ENCODE measurements at regions not wholly inside any gene's neighbourhood (a gene's known extent, or its start where the extent isn't known, plus 50 kb on each side); places are given as distances from the start of the nearest gene placed in this dataset.

DNA sequence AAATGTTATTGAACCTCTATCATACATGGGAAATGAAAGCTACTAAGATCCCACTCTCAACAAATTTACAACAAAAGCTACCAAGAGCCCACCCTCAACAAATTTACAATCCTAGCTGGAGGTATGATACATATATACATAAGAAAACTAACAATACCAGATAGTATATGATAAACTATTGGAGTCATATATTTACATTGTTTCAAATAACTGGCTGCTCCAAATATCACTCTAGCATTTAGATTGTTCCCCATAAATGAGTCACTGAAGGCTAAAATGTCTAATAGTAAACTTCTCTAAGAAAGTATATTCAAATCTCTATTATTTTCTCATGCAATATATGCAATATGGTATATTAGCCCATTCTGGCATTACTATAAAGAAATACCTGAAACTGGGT, 151.1 kb downstream of the TMEM161B start:
- TF ChIP-seq FOXP2 (optimal IDR thresholded peaks at IDR 0.05; ENCODE audit: borderline replicate concordance, extremely low read depth, extremely low read length, insufficient read depth) = no peak
- TF ChIP-seq, protein P1, sequence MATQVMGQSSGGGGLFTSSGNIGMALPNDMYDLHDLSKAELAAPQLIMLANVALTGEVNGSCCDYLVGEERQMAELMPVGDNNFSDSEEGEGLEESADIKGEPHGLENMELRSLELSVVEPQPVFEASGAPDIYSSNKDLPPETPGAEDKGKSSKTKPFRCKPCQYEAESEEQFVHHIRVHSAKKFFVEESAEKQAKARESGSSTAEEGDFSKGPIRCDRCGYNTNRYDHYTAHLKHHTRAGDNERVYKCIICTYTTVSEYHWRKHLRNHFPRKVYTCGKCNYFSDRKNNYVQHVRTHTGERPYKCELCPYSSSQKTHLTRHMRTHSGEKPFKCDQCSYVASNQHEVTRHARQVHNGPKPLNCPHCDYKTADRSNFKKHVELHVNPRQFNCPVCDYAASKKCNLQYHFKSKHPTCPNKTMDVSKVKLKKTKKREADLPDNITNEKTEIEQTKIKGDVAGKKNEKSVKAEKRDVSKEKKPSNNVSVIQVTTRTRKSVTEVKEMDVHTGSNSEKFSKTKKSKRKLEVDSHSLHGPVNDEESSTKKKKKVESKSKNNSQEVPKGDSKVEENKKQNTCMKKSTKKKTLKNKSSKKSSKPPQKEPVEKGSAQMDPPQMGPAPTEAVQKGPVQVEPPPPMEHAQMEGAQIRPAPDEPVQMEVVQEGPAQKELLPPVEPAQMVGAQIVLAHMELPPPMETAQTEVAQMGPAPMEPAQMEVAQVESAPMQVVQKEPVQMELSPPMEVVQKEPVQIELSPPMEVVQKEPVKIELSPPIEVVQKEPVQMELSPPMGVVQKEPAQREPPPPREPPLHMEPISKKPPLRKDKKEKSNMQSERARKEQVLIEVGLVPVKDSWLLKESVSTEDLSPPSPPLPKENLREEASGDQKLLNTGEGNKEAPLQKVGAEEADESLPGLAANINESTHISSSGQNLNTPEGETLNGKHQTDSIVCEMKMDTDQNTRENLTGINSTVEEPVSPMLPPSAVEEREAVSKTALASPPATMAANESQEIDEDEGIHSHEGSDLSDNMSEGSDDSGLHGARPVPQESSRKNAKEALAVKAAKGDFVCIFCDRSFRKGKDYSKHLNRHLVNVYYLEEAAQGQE (IDR thresholded peaks at IDR 0.05; ENCODE audit: insufficient read depth in 1 of 2, low read depth in 2 of 2, low read length in 2 of 2) = no peak
- TF ChIP-seq SIN3A (IDR thresholded peaks at IDR 0.05; ENCODE audit: borderline replicate concordance, insufficient read depth, low read length) = no peak
- TF ChIP-seq TAF1 (IDR thresholded peaks at IDR 0.05; ENCODE audit: borderline replicate concordance, insufficient read depth, low read length) = no peak
- TF ChIP-seq POLR2AphosphoS5 (IDR thresholded peaks at IDR 0.05; ENCODE audit: low read depth, low read length) = no peak

DNA sequence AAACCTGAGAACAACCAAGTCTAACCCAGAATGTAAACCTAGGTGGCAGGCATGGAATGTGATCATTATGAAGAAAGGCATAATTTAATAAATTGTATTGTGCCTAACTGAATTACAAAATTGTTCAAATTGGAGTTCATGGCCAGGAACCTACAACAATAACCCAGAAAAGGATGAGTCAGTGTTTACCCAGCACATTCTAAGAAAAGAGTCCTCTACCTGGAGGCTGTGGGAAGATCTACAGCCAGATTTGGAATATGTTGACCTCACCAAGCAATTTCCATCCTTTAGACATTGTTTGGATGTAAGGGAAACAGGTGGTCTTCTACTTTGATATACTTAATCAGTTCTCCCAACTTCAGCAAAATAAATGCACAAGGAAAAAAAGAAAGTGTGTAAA, 152.2 kb downstream of the TMEM161B start:
- TF ChIP-seq SIN3A (IDR thresholded peaks at IDR 0.05; ENCODE audit: borderline replicate concordance, insufficient read depth, low read length) (no peak), TAF1 (IDR thresholded peaks at IDR 0.05; ENCODE audit: borderline replicate concordance, insufficient read depth, low read length) (no peak), POLR2AphosphoS5 (IDR thresholded peaks at IDR 0.05; ENCODE audit: low read depth, low read length) (no peak), FOXP2 (optimal IDR thresholded peaks at IDR 0.05; ENCODE audit: borderline replicate concordance, extremely low read depth, extremely low read length, insufficient read depth) (no peak)
- TF ChIP-seq, protein P1 (IDR thresholded peaks at IDR 0.05; ENCODE audit: insufficient read depth in 1 of 2, low read depth in 2 of 2, low read length in 2 of 2) = no peak

DNA sequence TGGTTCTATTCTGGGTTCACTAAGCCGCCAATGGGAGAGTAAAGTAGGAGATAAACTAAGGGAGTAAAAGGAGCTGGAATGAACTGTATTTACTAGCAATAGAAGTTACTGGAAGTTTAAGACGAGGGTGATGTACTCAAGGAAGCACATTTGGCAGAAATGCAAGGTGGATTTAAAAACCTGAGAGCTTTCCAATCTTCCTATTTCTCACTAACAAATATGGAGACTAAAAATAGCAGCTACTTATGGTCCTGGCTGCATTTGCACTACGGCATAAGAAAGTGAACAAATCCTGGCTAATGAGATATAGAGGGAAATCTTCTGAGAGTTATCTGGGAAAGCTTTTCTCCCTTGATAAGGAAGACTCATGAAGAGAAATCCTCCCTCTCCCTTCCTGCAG, 153.4 kb downstream of the TMEM161B start:
- TF ChIP-seq POLR2AphosphoS5 (IDR thresholded peaks at IDR 0.05; ENCODE audit: low read depth, low read length) = no peak
- no peak for TF ChIP-seq SIN3A (IDR thresholded peaks at IDR 0.05; ENCODE audit: borderline replicate concordance, insufficient read depth, low read length)
- TF ChIP-seq, protein P1 (IDR thresholded peaks at IDR 0.05; ENCODE audit: insufficient read depth in 1 of 2, low read depth in 2 of 2, low read length in 2 of 2) = no peak
- no peak for TF ChIP-seq FOXP2 (optimal IDR thresholded peaks at IDR 0.05; ENCODE audit: borderline replicate concordance, extremely low read depth, extremely low read length, insufficient read depth)
- TF ChIP-seq TAF1 (IDR thresholded peaks at IDR 0.05; ENCODE audit: borderline replicate concordance, insufficient read depth, low read length) = no peak

DNA sequence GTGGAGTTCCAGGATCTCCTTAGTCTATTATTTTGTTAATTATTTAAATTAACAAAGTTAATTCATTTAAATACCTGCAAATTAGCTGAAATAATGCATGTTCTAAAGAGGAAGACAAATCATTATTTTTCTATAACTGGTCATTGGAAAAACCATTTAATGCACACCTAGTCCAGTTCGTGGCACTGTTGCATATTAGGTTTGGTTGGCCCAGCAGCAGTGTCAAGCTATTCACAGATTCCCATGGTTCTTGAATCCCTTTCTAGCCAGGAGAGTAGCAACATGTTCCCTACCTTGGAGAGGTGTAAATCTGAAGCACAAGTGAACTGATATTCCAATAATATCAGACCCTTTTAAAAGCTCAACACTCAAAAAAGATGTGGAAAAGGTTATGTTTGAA, 155.2 kb downstream of the TMEM161B start:
- TF ChIP-seq, protein P1 (IDR thresholded peaks at IDR 0.05; ENCODE audit: insufficient read depth in 1 of 2, low read depth in 2 of 2, low read length in 2 of 2) = no peak
- TF ChIP-seq TAF1 (IDR thresholded peaks at IDR 0.05; ENCODE audit: borderline replicate concordance, insufficient read depth, low read length) (no peak), FOXP2 (optimal IDR thresholded peaks at IDR 0.05; ENCODE audit: borderline replicate concordance, extremely low read depth, extremely low read length, insufficient read depth) (no peak), SIN3A (IDR thresholded peaks at IDR 0.05; ENCODE audit: borderline replicate concordance, insufficient read depth, low read length) (no peak)

DNA sequence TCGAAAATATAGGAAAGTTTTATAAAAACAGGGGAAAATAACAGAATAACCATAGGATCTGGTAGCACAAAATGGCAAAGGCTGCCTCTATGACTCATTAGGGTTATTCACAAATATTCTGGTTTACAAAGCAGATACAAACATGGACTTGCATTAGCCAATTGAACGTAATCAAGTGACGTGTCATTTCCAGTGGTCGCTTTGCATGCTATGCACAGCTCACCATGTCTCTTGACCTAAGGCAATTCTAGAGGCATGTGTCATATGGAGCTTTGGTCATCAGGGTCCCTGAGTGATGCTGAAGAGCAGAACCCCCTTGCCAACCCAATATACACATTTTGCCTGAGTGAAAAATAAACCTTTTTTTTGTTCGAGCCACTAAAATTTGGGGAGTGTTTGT, 158.8 kb downstream of the TMEM161B start:
- no peak for TF ChIP-seq TAF1 (IDR thresholded peaks at IDR 0.05; ENCODE audit: borderline replicate concordance, insufficient read depth, low read length)
- no peak for TF ChIP-seq FOXP2 (optimal IDR thresholded peaks at IDR 0.05; ENCODE audit: borderline replicate concordance, extremely low read depth, extremely low read length, insufficient read depth)
- TF ChIP-seq POLR2AphosphoS5 (IDR thresholded peaks at IDR 0.05; ENCODE audit: low read depth, low read length) = no peak
- TF ChIP-seq SIN3A (IDR thresholded peaks at IDR 0.05; ENCODE audit: borderline replicate concordance, insufficient read depth, low read length) = no peak
- TF ChIP-seq, protein P1 (IDR thresholded peaks at IDR 0.05; ENCODE audit: insufficient read depth in 1 of 2, low read depth in 2 of 2, low read length in 2 of 2) = no peak
